K562 (cell line): ENCODE measurements at regions not wholly inside any gene's neighbourhood (a gene's known extent, or its start where the extent isn't known, plus 50 kb on each side); places are given as distances from the start of the nearest gene placed in this dataset.

Source experiments
- ATAC-seq: fragments of 200-7000 bp; cut with Tn5 transposase; 3 replicates; pipeline ENCODE4 v1.9.1; 2020; ENCODE audit warnings: moderate library complexity
- BruUV-seq: library from RNA; stranded (reverse); fragments of 400-500 nt; replicated peaks from 2 replicates; lab custom pipeline; 2021; lab: Mats Ljungman, UMichigan
- CTCF ChIA-PET: fragments of 300-600 bp; formaldehyde crosslinking; extraction: SDS; loops from one replicate; lab custom pipeline; 2021; ENCODE audit warnings: low intra/inter-chr PET ratio; lab: Yijun Ruan, JAX
- POLR2A ChIA-PET: fragments of 300-600, 350-650 bp; sonication (Branson Sonifier 250); formaldehyde crosslinking; extraction: SDS; loops from one replicate; lab custom pipeline; 2021; ENCODE audit warnings: antibody characterized with exemption, inconsistent platforms; lab: Yijun Ruan, JAX
- DNase-seq, 4 experiments: peaks; one replicate each; pipeline versions ENCODE4 v3.0.0 to v3.0.0-alpha.2; 2011 to 2018; ENCODE audit warnings: low spot score in 3 of 4, mixed read lengths in 3 of 4; ENCODE audit errors: extremely low read depth in 1 of 4
- FAIRE-seq: peaks from 2 replicates; lab custom pipeline; 2011; peaks lifted over from hg19 to GRCh38; lab: Jason Lieb, UNC
- H2AFZ ChIP-seq: 2 replicates; pipeline ENCODE4 v1.6.0; 2011; ENCODE audit warnings: low read depth, low read length, control low read depth, inconsistent platforms
- H3K27ac ChIP-seq: fragments of 200-600 bp; 3 replicates; pipeline ENCODE4 v1.8.0; 2011; ENCODE audit warnings: low read depth, mild to moderate bottlenecking, control low read depth, inconsistent platforms, low read length, moderate library complexity, mixed read lengths; ENCODE audit errors: extremely low read depth
- H3K27me3 ChIP-seq, 2 experiments: fragments of 300-600 bp in 1 of 2; 2 replicates in 1 of 2; 3 replicates in 1 of 2; pipeline versions ENCODE4 v1.6.0 to v1.8.0; 2011; ENCODE audit warnings: inconsistent platforms in 2 of 2, low read length in 2 of 2, mild to moderate bottlenecking in 1 of 2, mixed read lengths in 1 of 2, moderate library complexity in 1 of 2; ENCODE audit not compliant: control insufficient read depth in 2 of 2, insufficient read depth in 2 of 2
- H3K36me3 ChIP-seq: fragments of 300-600 bp; 3 replicates; pipeline ENCODE4 v1.8.0; 2011; ENCODE audit warnings: mild to moderate bottlenecking, low read length, inconsistent platforms; ENCODE audit not compliant: control insufficient read depth, insufficient read depth
- H3K4me1 ChIP-seq, 2 experiments: fragments of 200-600 bp in 1 of 2; replicated peaks in 1 of 2; 2 replicates in 1 of 2; 3 replicates in 1 of 2; pipeline versions ENCODE4 v1.5.1 to v1.8.0; 2011; ENCODE audit warnings: inconsistent platforms in 2 of 2, low read length in 2 of 2, mild to moderate bottlenecking in 1 of 2, mixed read lengths in 1 of 2, moderate library complexity in 1 of 2; ENCODE audit not compliant: control insufficient read depth in 2 of 2, insufficient read depth in 2 of 2
- H3K4me2 ChIP-seq: 2 replicates; pipeline ENCODE4 v1.6.1; 2011; ENCODE audit warnings: low read length, control low read depth, inconsistent platforms, mixed read lengths; ENCODE audit not compliant: insufficient read depth
- H3K4me3 ChIP-seq: fragments of 200-600 bp; sonication (generic), shearing (Covaris generic); 2 replicates; pipeline ENCODE4 v1.5.1; 2016; ENCODE audit warnings: control low read depth, inconsistent platforms
- H3K79me2 ChIP-seq: fragments of 200-600 bp; 3 replicates; pipeline ENCODE4 v1.8.0; 2011; ENCODE audit warnings: low read length, inconsistent platforms; ENCODE audit not compliant: control insufficient read depth, insufficient read depth
- H3K9ac ChIP-seq, 2 experiments: 2 replicates each; pipeline versions ENCODE4 v1.6.0 to v1.6.1; 2011; ENCODE audit warnings: low read depth in 2 of 2, low read length in 2 of 2, control low read depth in 1 of 2, inconsistent platforms in 1 of 2, mild to moderate bottlenecking in 1 of 2, mixed read lengths in 1 of 2; ENCODE audit not compliant: insufficient read depth in 1 of 2
- H3K9me1 ChIP-seq: one replicate; pipeline ENCODE4 v1.6.0; 2011; ENCODE audit warnings: inconsistent platforms, mild to moderate bottlenecking, low read length, moderate library complexity; ENCODE audit not compliant: control insufficient read depth, insufficient read depth
- H3K9me3 ChIP-seq: replicated peaks from 2 replicates; pipeline ENCODE4 v1.5.1; 2011; ENCODE audit warnings: low read depth, low read length, inconsistent platforms; ENCODE audit not compliant: control insufficient read depth, insufficient read depth
- H4K20me1 ChIP-seq: replicated peaks from 2 replicates; pipeline ENCODE4 v1.6.1; 2011; ENCODE audit warnings: low read length, inconsistent platforms, mixed read lengths; ENCODE audit not compliant: control insufficient read depth, insufficient read depth
- CBX3 ChIP-seq, 2 experiments: IDR thresholded peaks; 1 replicate in 1 of 2; 2 replicates in 1 of 2; pipeline ENCODE4 v1.6.1; 2012; ENCODE audit warnings: inconsistent platforms in 2 of 2, low read length in 2 of 2, borderline replicate concordance in 1 of 2, control low read depth in 1 of 2
- CREB3L1 ChIP-seq: fragments of 450-650 bp; IDR thresholded peaks from 2 replicates; pipeline ENCODE4 v1.6.1; 2014; ENCODE audit warnings: low read depth, mild to moderate bottlenecking, moderate library complexity, borderline replicate concordance
- HDGF ChIP-seq: fragments of 450-650 bp; IDR thresholded peaks from 2 replicates; pipeline ENCODE4 v1.6.1; 2016
- SREBF1 ChIP-seq: fragments of 150-350 bp; IDR thresholded peaks from 2 replicates; pipeline ENCODE4 v1.6.1; 2014; ENCODE audit warnings: antibody characterized with exemption, low read depth, low read length, borderline replicate concordance
- SRF ChIP-seq, 2 experiments: fragments of 250-450, 450-650 bp in 1 of 2; sonication (Bioruptor Pico) in 1 of 2; sonication (generic) in 1 of 2; formaldehyde crosslinking; IDR thresholded peaks; 2 replicates each; pipeline versions ENCODE4 v1.5.0 to v1.5.1; 2020 to 2022; ENCODE audit warnings: mild to moderate bottlenecking in 1 of 2, missing genetic modification reagents in 1 of 2
- TAF1 ChIP-seq: IDR thresholded peaks from 2 replicates; pipeline ENCODE4 v1.6.1; 2011; ENCODE audit warnings: mild to moderate bottlenecking, low read length, moderate library complexity; ENCODE audit not compliant: insufficient read depth, control insufficient read depth, severe bottlenecking; ENCODE audit errors: extremely low read depth
- YBX1 ChIP-seq: fragments of 450-650 bp; IDR thresholded peaks from 2 replicates; pipeline ENCODE4 v1.7.1; 2016; ENCODE audit warnings: mild to moderate bottlenecking
- ZBTB33 ChIP-seq: sonication (generic); formaldehyde crosslinking; IDR thresholded peaks from 2 replicates; pipeline ENCODE4 v1.8.1; 2023; ENCODE audit warnings: mild to moderate bottlenecking, missing genetic modification reagents
- ZFPM2 ChIP-seq: fragments of 250-450 bp; sonication (Bioruptor Pico); IDR thresholded peaks from 2 replicates; pipeline ENCODE4 v1.5.1; 2022; ENCODE audit warnings: mild to moderate bottlenecking
- ZMIZ1 ChIP-seq, 2 experiments: fragments of 150-350 bp in 1 of 2; IDR thresholded peaks; 2 replicates each; pipeline ENCODE4 v1.6.1; 2012 to 2016; ENCODE audit warnings: low read depth in 2 of 2, low read length in 2 of 2, mild to moderate bottlenecking in 1 of 2, moderate library complexity in 1 of 2
- ZNF121 ChIP-seq: sonication (generic); formaldehyde crosslinking; conservative IDR thresholded peaks from 2 replicates; pipeline ENCODE4 v1.8.0; 2022; ENCODE audit warnings: missing genetic modification reagents
- ZNF512 ChIP-seq: IDR thresholded peaks from 2 replicates; pipeline ENCODE4 v1.6.1; 2016; ENCODE audit warnings: missing genetic modification characterization, missing compliant biosample characterization
- WGBS: fragments of 100-300 bp; shearing (Covaris generic); methylation state at CpG from one replicate; pipeline ENCODE4 v1.1.6; 2016; ENCODE audit warnings: low coverage, mixed read lengths; ENCODE audit not compliant: insufficient coverage; ENCODE audit errors: missing lambda C conversion rate; 5-methylcytosine and 5-hydroxymethylcytosine counted together
- in situ Hi-C: fragments of 300-500 bp; cut with MboI; formaldehyde crosslinking; loops from 4 replicates; pipeline ENCODE4 v1.15.0; 2018; ENCODE audit warnings: inconsistent platforms, mixed read lengths
- intact Hi-C: fragments of 100-400 bp; cut with micrococcal nuclease; formaldehyde crosslinking; loops from 2 replicates; pipeline ENCODE4 v1.14.2; 2022

- no peak for TF ChIP-seq ZNF512 (tag)
- no peak for TF ChIP-seq SRF (CRISPR knock-in tag; IDR thresholded peaks at IDR 0.05)
Observed at GRCh38 chr12:23245186-23245585, 620.2 kb downstream of the ETNK1 start (continued).

- no peak overlapping the region for H3K9ac ChIP-seq
- no peak overlapping the region for H3K27ac ChIP-seq
- no peak for ATAC-seq
- in situ Hi-C loops, result no loop called here
- H2AFZ ChIP-seq, result peak overlapping the region; percentile 28; the same call in 1 of the 2 replicates
- no peaks in the 10 kb centered on the region; the same call in 2 of the 3 replicates for H3K79me2 ChIP-seq
- no peaks in the 10 kb centered on the region for H4K20me1 ChIP-seq
- no peak overlapping the region for H3K4me2 ChIP-seq
- ChIA-PET POLR2A (no interaction called here), CTCF (no interaction called here)
- no peaks in the 10 kb centered on the region for H3K36me3 ChIP-seq
- H3K4me3 ChIP-seq, result no peak overlapping the region
- WGBS, result 48% methylated on average over 4 of the region's 4 CpGs
- BruUV-seq, result no TSS peak
- DNase-seq, result peak in 2 of 4 experiments; percentile 8 to 19
- intact Hi-C loops, result no loop called here
- H3K9me3 ChIP-seq, result peaks cover 2% of the 10 kb centered on the region
- no peak for FAIRE-seq
- H3K9me1 ChIP-seq, result no peaks in the 10 kb centered on the region
- H3K4me1 ChIP-seq, result no peaks in the 10 kb centered on the region
- no peaks in the 10 kb centered on the region for H3K27me3 ChIP-seq
- TF ChIP-seq HDGF (no peak), CREB3L1 (no peak), ZBTB33 (peak; percentile 62), SREBF1 (no peak), YBX1 (no peak), CBX3 (IDR thresholded peaks at IDR 0.05; ENCODE audit: borderline replicate concordance in 1 of 2, low read length in 2 of 2) (no peak), ZMIZ1 (IDR thresholded peaks at IDR 0.05; ENCODE audit: low read depth in 2 of 2, low read length in 2 of 2) (no peak), ZNF121 (peak; percentile 21; the same call in 1 of the 2 replicates), TAF1 (no peak), ZFPM2 (CRISPR knock-in tag) (no peak)
Observed at GRCh38 chr12:23253191-23253590, 628.2 kb downstream of the ETNK1 start.
